ENCODE measurements at regions not wholly inside any gene's neighbourhood (a gene's known extent, or its start where the extent isn't known, plus 50 kb on each side); places are given as distances from the start of the nearest gene placed in this dataset.

DNA sequence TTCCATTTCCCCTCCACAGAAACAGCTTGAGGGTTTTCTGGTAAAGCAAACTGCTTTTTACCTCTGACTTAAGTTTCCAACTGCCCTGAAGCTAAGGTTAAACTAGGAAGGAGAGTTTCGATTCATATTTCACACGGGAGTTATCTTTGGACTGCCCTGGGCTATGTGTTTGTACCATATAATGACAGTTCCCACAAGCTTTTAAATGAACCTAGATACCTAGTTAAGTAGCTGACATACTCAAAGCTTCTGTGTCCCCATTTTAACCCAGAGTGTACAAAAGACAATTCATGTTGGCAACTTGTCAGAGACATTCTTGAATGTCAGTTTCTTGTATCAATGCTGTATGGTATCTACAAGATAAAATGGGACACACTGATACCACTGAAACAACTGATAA lies 1296.6 kb upstream of the IGFBP7 start:
- 69 to 87% (median 82%) methylated on average over 2 of the region's 2 CpGs for WGBS, 5 donors
- intact Hi-C loops (cut with DNase I; ENCODE audit: low total_unique reads): no loop called here
- TF ChIP-seq, protein P1, sequence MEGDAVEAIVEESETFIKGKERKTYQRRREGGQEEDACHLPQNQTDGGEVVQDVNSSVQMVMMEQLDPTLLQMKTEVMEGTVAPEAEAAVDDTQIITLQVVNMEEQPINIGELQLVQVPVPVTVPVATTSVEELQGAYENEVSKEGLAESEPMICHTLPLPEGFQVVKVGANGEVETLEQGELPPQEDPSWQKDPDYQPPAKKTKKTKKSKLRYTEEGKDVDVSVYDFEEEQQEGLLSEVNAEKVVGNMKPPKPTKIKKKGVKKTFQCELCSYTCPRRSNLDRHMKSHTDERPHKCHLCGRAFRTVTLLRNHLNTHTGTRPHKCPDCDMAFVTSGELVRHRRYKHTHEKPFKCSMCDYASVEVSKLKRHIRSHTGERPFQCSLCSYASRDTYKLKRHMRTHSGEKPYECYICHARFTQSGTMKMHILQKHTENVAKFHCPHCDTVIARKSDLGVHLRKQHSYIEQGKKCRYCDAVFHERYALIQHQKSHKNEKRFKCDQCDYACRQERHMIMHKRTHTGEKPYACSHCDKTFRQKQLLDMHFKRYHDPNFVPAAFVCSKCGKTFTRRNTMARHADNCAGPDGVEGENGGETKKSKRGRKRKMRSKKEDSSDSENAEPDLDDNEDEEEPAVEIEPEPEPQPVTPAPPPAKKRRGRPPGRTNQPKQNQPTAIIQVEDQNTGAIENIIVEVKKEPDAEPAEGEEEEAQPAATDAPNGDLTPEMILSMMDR (IDR thresholded peaks at IDR 0.05 in 8 of 11, conservative IDR thresholded peaks at IDR 0.05 in 3 of 11): no peak
- Histone ChIP-seq H3K36me3 (no peaks in the 10 kb centered on the region), H3K4me1 (no peaks in the 10 kb centered on the region), H3K27me3 (replicated peaks in 1 of 7) (no peaks in the 10 kb centered on the region), H3K4me3 (no peak overlapping the region), H3K9me3 (peaks cover 0 to 28% (median 6%) of the 10 kb centered on the region in 8 donors), H3K27ac (no peak overlapping the region)
- no peak for DNase-seq

DNA sequence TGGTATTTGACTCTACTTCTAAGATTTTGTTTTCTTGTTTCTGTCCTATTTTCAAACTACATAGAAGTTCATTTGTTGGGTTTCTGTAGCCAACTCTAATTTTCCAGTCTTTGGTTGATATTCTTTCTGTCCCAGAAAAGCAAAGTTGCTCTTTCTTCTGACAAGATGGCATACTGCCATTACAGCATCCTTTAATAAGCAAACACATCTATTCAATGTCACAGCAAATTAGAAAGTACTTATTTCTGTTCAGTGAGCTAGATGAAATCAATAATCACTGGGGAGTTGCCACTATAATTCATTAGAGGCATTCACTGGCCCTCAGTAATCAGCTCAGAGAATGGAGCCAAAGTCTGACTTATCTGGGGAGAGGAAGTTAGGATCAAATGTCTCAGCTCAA lies 1258.0 kb upstream of the IGFBP7 start:
- Histone ChIP-seq H3K4me1 (no peaks in the 10 kb centered on the region), H3K27ac (no peak overlapping the region), H3K9me3 (peaks cover 0 to 26% (median 3%) of the 10 kb centered on the region in 8 donors), H3K36me3 (no peaks in the 10 kb centered on the region), H3K27me3 (replicated peaks in 1 of 7) (no peaks in the 10 kb centered on the region), H3K4me3 (no peak overlapping the region)
- no peak for DNase-seq
- intact Hi-C loops (cut with DNase I; ENCODE audit: low total_unique reads): no loop called here
- no peak for TF ChIP-seq POLR2AphosphoS5 (IDR thresholded peaks at IDR 0.05)
- TF ChIP-seq POLR2A (IDR thresholded peaks at IDR 0.05): no peak
- TF ChIP-seq, protein P1 (IDR thresholded peaks at IDR 0.05 in 8 of 11, conservative IDR thresholded peaks at IDR 0.05 in 3 of 11): no peak

DNA sequence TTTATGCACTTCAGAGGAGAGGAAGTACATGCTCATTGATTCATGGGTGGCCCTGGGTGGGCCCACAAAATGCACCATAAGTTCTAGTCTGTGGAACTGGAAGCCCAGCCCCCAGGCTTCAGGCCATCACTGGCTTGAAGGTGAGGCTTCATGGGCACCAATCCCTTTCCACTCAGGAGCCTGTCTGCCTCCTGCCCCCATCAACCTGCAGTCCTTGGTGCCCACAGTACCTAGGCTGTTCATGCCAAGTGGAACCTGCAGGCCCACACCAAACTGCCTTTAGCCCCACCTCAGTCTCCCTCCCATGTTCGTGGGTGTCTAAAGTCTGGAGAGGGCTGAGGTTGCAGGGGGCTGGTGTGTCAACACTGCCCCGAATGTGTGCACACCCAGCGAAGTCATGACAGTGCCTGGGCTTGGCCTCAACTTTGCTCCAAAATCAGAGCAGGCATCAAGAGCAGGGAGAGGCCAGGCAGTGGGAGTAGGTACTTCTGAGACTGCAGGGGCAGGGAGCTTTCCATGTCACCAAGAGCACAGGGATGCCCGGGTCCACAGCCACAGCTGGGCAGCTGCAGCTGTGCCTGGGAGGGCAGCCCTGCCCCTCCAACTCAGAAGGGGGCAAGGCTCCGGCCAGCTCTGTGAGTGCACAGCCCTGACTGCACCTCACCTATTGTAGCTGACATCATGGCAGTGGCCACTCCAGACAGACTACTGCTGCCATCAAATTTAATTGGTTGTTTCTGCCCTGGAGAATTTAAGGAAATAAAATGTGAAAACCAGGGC lies 1250.4 kb upstream of the IGFBP7 start:
- Histone ChIP-seq H3K36me3 (no peaks in the 10 kb centered on the region), H3K27ac (no peak overlapping the region), H3K27me3 (replicated peaks in 1 of 7) (no peaks in the 10 kb centered on the region), H3K4me1 (no peaks in the 10 kb centered on the region), H3K4me3 (no peak overlapping the region), H3K9me3 (peaks cover 0 to 61% (median 31%) of the 10 kb centered on the region in 8 donors)
- intact Hi-C loops (cut with DNase I; ENCODE audit: low total_unique reads): no loop called here
- TF ChIP-seq POLR2AphosphoS5 (IDR thresholded peaks at IDR 0.05) (no peak), POLR2A (IDR thresholded peaks at IDR 0.05) (no peak)
- TF ChIP-seq, protein P1 (IDR thresholded peaks at IDR 0.05 in 8 of 11, conservative IDR thresholded peaks at IDR 0.05 in 3 of 11): no peak
- DNase-seq: no peak
- WGBS, 5 donors: 62 to 82% (median 75%) methylated on average over 3 to 5 of the region's 5 CpGs

DNA sequence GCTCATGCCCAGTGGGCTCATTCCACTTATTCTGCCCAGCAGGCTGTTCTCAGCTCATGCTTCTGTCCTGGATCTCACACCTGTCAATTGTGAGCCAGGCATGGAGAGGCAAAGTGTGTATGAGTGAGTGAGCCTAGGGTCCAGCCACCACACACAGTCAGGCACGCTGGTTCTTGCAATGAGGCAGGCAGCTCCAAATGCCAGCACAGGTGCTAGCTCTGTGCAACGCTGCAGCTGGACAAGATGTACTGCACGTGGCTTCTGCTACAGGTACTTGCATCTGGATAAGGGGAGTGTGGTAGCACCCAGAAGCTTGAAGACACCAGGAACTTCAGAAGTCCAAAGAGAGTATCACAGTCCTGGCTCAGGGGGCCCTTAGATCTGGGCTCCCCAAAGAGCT lies 1249.4 kb upstream of the IGFBP7 start:
- H3K4me3 ChIP-seq: no peak overlapping the region
- intact Hi-C loops (cut with DNase I; ENCODE audit: low total_unique reads): no loop called here
- H3K27ac ChIP-seq: no peak overlapping the region
- TF ChIP-seq POLR2AphosphoS5 (IDR thresholded peaks at IDR 0.05): no peak
- TF ChIP-seq, protein P1 (IDR thresholded peaks at IDR 0.05 in 8 of 11, conservative IDR thresholded peaks at IDR 0.05 in 3 of 11): no peak
- no peaks in the 10 kb centered on the region for H3K4me1 ChIP-seq
- no peaks in the 10 kb centered on the region for H3K27me3 ChIP-seq (replicated peaks in 1 of 7)
- no peaks in the 10 kb centered on the region for H3K36me3 ChIP-seq
- WGBS, 5 donors: 64 to 93% (median 74%) methylated on average over 2 to 3 of the region's 3 CpGs
- H3K9me3 ChIP-seq: peaks cover 0 to 61% (median 31%) of the 10 kb centered on the region in 8 donors
- no peak for DNase-seq

Data from spleen (tissue), 11 donors.